B cell (primary cell): ENCODE measurements at regions not wholly inside any gene's neighbourhood (a gene's known extent, or its start where the extent isn't known, plus 50 kb on each side); places are given as distances from the start of the nearest gene placed in this dataset.

Experiments used
- ATAC-seq: fragments of 200-7000 bp; cut with Tn5 transposase; one replicate; pipeline ENCODE4 v1.10.0; 2021; ENCODE audit warnings: low read depth, mild to moderate bottlenecking, moderate number of reproducible peaks, moderate library complexity
- CTCF ChIA-PET: fragments of 350-600 bp; sonication (Branson Sonifier 250); formaldehyde crosslinking; loops from one replicate; lab custom pipeline; 2021; ENCODE audit warnings: antibody characterized with exemption, inconsistent platforms; lab: Charles Lee
- POLR2A ChIA-PET: fragments of 350-600 bp; sonication (Branson Sonifier 250); formaldehyde crosslinking; loops from one replicate; lab custom pipeline; 2021; ENCODE audit warnings: antibody characterized with exemption; lab: Charles Lee
- DNase-seq: peaks from one replicate; pipeline ENCODE4 v3.0.0; 2013
- H2AFZ ChIP-seq: 2 replicates; pipeline ENCODE4 v1.6.1; 2012; ENCODE audit warnings: mild to moderate bottlenecking, low read depth, low read length; ENCODE audit not compliant: insufficient read depth, poor library complexity, severe bottlenecking
- H3K27ac ChIP-seq, 2 donors: 1 replicate in 1 of 2; 2 replicates in 1 of 2; pipeline ENCODE4 v1.5.1; 2012 to 2013; ENCODE audit warnings: low read length in 2 of 2, mild to moderate bottlenecking in 2 of 2, moderate library complexity in 1 of 2
- H3K27me3 ChIP-seq, 4 experiments: fragments of 200-600 bp in 1 of 4; sonication (generic) in 1 of 4; replicated peaks in 1 of 4; 1 replicate in 2 of 4; 2 replicates in 2 of 4; pipeline versions ENCODE4 v1.6.1 to v1.7.0; 2013 to 2016; ENCODE audit warnings: low read length in 3 of 4, mild to moderate bottlenecking in 2 of 4, mixed read lengths in 1 of 4, moderate library complexity in 1 of 4; ENCODE audit not compliant: insufficient read depth in 4 of 4, control insufficient read depth in 3 of 4; ENCODE audit errors: control extremely low read depth in 1 of 4
- H3K36me3 ChIP-seq, 2 experiments: replicated peaks in 1 of 2; 1 replicate in 1 of 2; 2 replicates in 1 of 2; pipeline versions ENCODE4 v1.6.1 to v1.7.1; 2013; ENCODE audit warnings: low read length in 1 of 2; ENCODE audit not compliant: insufficient read depth in 2 of 2, control insufficient read depth in 1 of 2; ENCODE audit errors: control extremely low read depth in 1 of 2, extremely low read depth in 1 of 2
- H3K4me1 ChIP-seq, 2 donors: fragments of 200-600 bp in 1 of 2; sonication (generic) in 1 of 2; 1 replicate in 1 of 2; 2 replicates in 1 of 2; pipeline versions ENCODE4 v1.5.1 to v1.6.1; 2013 to 2017; ENCODE audit warnings: low read length in 2 of 2; ENCODE audit not compliant: control insufficient read depth in 2 of 2, insufficient read depth in 2 of 2
- H3K4me2 ChIP-seq: replicated peaks from 2 replicates; pipeline ENCODE3; 2012; ENCODE audit warnings: mild to moderate bottlenecking, low read depth, low read length; ENCODE audit not compliant: poor library complexity, severe bottlenecking
- H3K4me3 ChIP-seq, 5 experiments: fragments of 200-600 bp in 1 of 5; sonication (generic) in 1 of 5; 1 replicate in 3 of 5; 2 replicates in 2 of 5; pipeline versions ENCODE4 v1.5.1 to v1.7.0; 2011 to 2016; ENCODE audit warnings: low read length in 4 of 5, mild to moderate bottlenecking in 4 of 5, low read depth in 2 of 5, control low read depth in 1 of 5, moderate library complexity in 1 of 5; ENCODE audit not compliant: insufficient read depth in 1 of 5; ENCODE audit errors: control extremely low read depth in 1 of 5, extremely low read depth in 1 of 5
- H3K79me2 ChIP-seq: fragments of 200-600 bp; sonication (generic); one replicate; pipeline ENCODE4 v1.6.0; 2016; ENCODE audit warnings: low read length; ENCODE audit not compliant: control insufficient read depth, insufficient read depth
- H3K9ac ChIP-seq: fragments of 200-600 bp; sonication (generic); 2 replicates; pipeline ENCODE4 v1.6.1; 2017; ENCODE audit warnings: mild to moderate bottlenecking, low read length, moderate library complexity
- H3K9me3 ChIP-seq, 3 donors: one replicate each; pipeline versions ENCODE4 v1.6.1 to v1.7.1; 2013; ENCODE audit warnings: low read length in 2 of 3; ENCODE audit not compliant: control insufficient read depth in 2 of 3, insufficient read depth in 1 of 3; ENCODE audit errors: control extremely low read depth in 1 of 3
- H4K20me1 ChIP-seq: 2 replicates; pipeline ENCODE4 v1.6.0; 2012; ENCODE audit warnings: mild to moderate bottlenecking, low read length; ENCODE audit not compliant: insufficient read depth, control insufficient read depth, poor library complexity, severe bottlenecking
- H3K27ac Mint-ChIP-seq: one replicate; pipeline ENCODE4 v1.8.0; 2021; ENCODE audit warnings: mixed read lengths
- H3K27me3 Mint-ChIP-seq: one replicate; pipeline ENCODE4 v1.8.0; 2021; ENCODE audit warnings: mixed read lengths
- H3K4me1 Mint-ChIP-seq: one replicate; pipeline ENCODE4 v1.8.0; 2021; ENCODE audit warnings: mixed read lengths
- H3K4me3 Mint-ChIP-seq: one replicate; pipeline ENCODE4 v1.8.0; 2021; ENCODE audit warnings: mixed read lengths
- H3K9me3 Mint-ChIP-seq: one replicate; pipeline ENCODE4 v1.8.0; 2022; ENCODE audit warnings: mixed read lengths; ENCODE audit not compliant: insufficient read depth
- EZH2 ChIP-seq: IDR thresholded peaks from 2 replicates; pipeline ENCODE4 v1.6.1; 2012; ENCODE audit warnings: borderline replicate concordance, low read depth, mild to moderate bottlenecking, moderate library complexity, low read length; ENCODE audit not compliant: insufficient read depth, poor library complexity, severe bottlenecking
- WGBS: methylation state at CpG from one replicate; pipeline ENCODE4 v1.1.5; 2013; ENCODE audit warnings: missing lambda C conversion rate; ENCODE audit not compliant: insufficient coverage; 5-methylcytosine and 5-hydroxymethylcytosine counted together
- intact Hi-C: fragments of 100-400 bp; cut with micrococcal nuclease; formaldehyde crosslinking; loops from one replicate; pipeline ENCODE4 v1.10.0; 2022
- TF ChIP-seq, protein P1 (sequence below): fragments of 200-600 bp; IDR thresholded peaks from one replicate; pipeline ENCODE4 v1.8.0; 2022; ENCODE audit warnings: antibody characterized with exemption, mild to moderate bottlenecking

DNA sequence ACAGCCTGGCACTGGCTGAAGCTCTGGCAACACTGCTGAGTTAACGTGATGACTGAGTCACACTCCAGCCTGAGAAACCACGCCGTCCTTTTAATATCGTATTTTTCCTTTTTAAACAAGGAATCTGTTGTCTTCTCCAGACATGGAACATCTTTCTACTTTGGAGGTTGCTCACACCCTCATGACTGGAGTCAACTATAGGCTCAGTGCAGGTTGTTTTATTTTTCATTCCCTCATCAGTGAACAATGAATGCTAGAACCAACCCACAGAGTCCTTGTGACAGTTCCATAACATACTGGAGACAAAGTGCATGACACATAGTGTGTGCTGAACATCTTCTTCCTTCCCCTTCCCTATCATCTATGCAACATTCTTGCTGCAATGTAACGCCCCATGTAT lies 76.8 kb upstream of the CPEB2 start:
- no peaks in the 10 kb centered on the region for H3K36me3 ChIP-seq
- POLR2A ChIA-PET: no interaction called here
- WGBS: 74% methylated on average over 5 of the region's 5 CpGs

GRCh38 chr4:14926368-14926767 lies 75.9 kb upstream of the CPEB2 start:
- no peak for DNase-seq
- Mint-ChIP-seq H3K4me3 (no peak overlapping the region), H3K4me1 (no peaks in the 10 kb centered on the region), H3K27ac (no peak overlapping the region), H3K9me3 (no peaks in the 10 kb centered on the region), H3K27me3 (peaks cover 3% of the 10 kb centered on the region)
- ChIA-PET POLR2A (no interaction called here), CTCF (no interaction called here)
- Histone ChIP-seq H4K20me1 (no peaks in the 10 kb centered on the region), H3K9me3 (no peaks in the 10 kb centered on the region), H3K79me2 (no peaks in the 10 kb centered on the region), H2AFZ (no peak overlapping the region), H3K36me3 (no peaks in the 10 kb centered on the region), H3K27me3 (no peaks in the 10 kb centered on the region), H3K9ac (no peak overlapping the region), H3K4me2 (no peak overlapping the region), H3K4me3 (no peak overlapping the region), H3K4me1 (no peaks in the 10 kb centered on the region), H3K27ac (no peak overlapping the region)
- WGBS: 81% methylated on average over 2 of the region's 2 CpGs
- ATAC-seq: no peak
- intact Hi-C loops: no loop called here
- TF ChIP-seq, protein P1, sequence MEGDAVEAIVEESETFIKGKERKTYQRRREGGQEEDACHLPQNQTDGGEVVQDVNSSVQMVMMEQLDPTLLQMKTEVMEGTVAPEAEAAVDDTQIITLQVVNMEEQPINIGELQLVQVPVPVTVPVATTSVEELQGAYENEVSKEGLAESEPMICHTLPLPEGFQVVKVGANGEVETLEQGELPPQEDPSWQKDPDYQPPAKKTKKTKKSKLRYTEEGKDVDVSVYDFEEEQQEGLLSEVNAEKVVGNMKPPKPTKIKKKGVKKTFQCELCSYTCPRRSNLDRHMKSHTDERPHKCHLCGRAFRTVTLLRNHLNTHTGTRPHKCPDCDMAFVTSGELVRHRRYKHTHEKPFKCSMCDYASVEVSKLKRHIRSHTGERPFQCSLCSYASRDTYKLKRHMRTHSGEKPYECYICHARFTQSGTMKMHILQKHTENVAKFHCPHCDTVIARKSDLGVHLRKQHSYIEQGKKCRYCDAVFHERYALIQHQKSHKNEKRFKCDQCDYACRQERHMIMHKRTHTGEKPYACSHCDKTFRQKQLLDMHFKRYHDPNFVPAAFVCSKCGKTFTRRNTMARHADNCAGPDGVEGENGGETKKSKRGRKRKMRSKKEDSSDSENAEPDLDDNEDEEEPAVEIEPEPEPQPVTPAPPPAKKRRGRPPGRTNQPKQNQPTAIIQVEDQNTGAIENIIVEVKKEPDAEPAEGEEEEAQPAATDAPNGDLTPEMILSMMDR: no peak
- no peak for TF ChIP-seq EZH2

More for the DNA sequence above, 76.8 kb upstream of the CPEB2 start:
- no peak overlapping the region for H3K9ac ChIP-seq
- no peak overlapping the region for H3K4me3 Mint-ChIP-seq
- H3K9me3 Mint-ChIP-seq: no peaks in the 10 kb centered on the region
- H4K20me1 ChIP-seq: no peaks in the 10 kb centered on the region
- DNase-seq (no peak), ATAC-seq (no peak)
- no peaks in the 10 kb centered on the region for H3K27me3 ChIP-seq
- H3K9me3 ChIP-seq: no peaks in the 10 kb centered on the region
- no peaks in the 10 kb centered on the region for H3K79me2 ChIP-seq
- H3K4me3 ChIP-seq: no peak overlapping the region
- H3K4me1 ChIP-seq: no peaks in the 10 kb centered on the region
- peaks cover 3% of the 10 kb centered on the region for H3K27me3 Mint-ChIP-seq
- no peak overlapping the region for H3K4me2 ChIP-seq
- H3K27ac Mint-ChIP-seq: no peak overlapping the region
- TF ChIP-seq, protein P1: no peak
- H3K27ac ChIP-seq: no peak overlapping the region
- H3K4me1 Mint-ChIP-seq: no peaks in the 10 kb centered on the region
- intact Hi-C loops: no loop called here
- CTCF ChIA-PET: no interaction called here
- H2AFZ ChIP-seq: no peak overlapping the region
